OCI-LY7 (cell line): ENCODE measurements at regions not wholly inside any gene's neighbourhood (a gene's known extent, or its start where the extent isn't known, plus 50 kb on each side); places are given as distances from the start of the nearest gene placed in this dataset.
"Not testable (repeated sequence)": the region's sequence is repeated elsewhere in the genome, so short reads cannot be mapped to it uniquely, and the experiment has no call there.

Experiments
- BruUV-seq: library from RNA; stranded (reverse); fragments of 400-500 nt; replicated peaks from 2 replicates; lab custom pipeline; 2021; lab: Mats Ljungman, UMichigan
- CTCF ChIA-PET: fragments of 300-600 bp; sonication (Branson Sonifier 250); formaldehyde crosslinking; loops from one replicate; lab custom pipeline; 2022; ENCODE audit warnings: antibody characterized with exemption; ENCODE audit not compliant: unreplicated experiment; lab: Charles Lee
- POLR2A ChIA-PET: fragments of 300-600 bp; sonication (Branson Sonifier 250); formaldehyde crosslinking; loops from one replicate; lab custom pipeline; 2022; ENCODE audit warnings: antibody characterized with exemption; lab: Charles Lee
- DNase-seq: peaks from one replicate; pipeline ENCODE4 v3.0.0-alpha.2; 2015; ENCODE audit warnings: low spot score
- H2AFZ ChIP-seq: fragments of 200-600 bp; sonication (generic), shearing (Covaris generic); 2 replicates; pipeline ENCODE4 v1.6.1; 2014; ENCODE audit warnings: mild to moderate bottlenecking, antibody characterized with exemption, low read length, moderate library complexity
- H3K27ac ChIP-seq: fragments of 200-600 bp; sonication (generic); 2 replicates; pipeline ENCODE4 v1.5.1; 2014; ENCODE audit warnings: mixed run types, low read depth, mild to moderate bottlenecking, moderate library complexity, low read length, inconsistent platforms; ENCODE audit not compliant: poor library complexity, severe bottlenecking
- H3K36me3 ChIP-seq: fragments of 200-600 bp; sonication (generic); 2 replicates; pipeline ENCODE4 v1.6.1; 2014; ENCODE audit warnings: mild to moderate bottlenecking, antibody characterized with exemption, low read length, moderate library complexity, mixed read lengths; ENCODE audit not compliant: insufficient read depth
- H3K4me1 ChIP-seq: fragments of 200-600 bp; sonication (generic); 2 replicates; pipeline ENCODE4 v1.5.1; 2014; ENCODE audit warnings: mild to moderate bottlenecking, low read length; ENCODE audit not compliant: insufficient read depth, poor library complexity, severe bottlenecking
- H3K4me2 ChIP-seq: fragments of 200-600 bp; sonication (generic); 2 replicates; pipeline ENCODE4 v1.6.1; 2014; ENCODE audit warnings: mild to moderate bottlenecking, low read length
- H3K4me3 ChIP-seq: fragments of 200-600 bp; sonication (generic); 2 replicates; pipeline ENCODE4 v1.5.1; 2014; ENCODE audit warnings: mild to moderate bottlenecking, low read depth, low read length; ENCODE audit not compliant: poor library complexity, severe bottlenecking
- H3K79me2 ChIP-seq: fragments of 200-600 bp; sonication (generic); 2 replicates; pipeline ENCODE4 v1.6.1; 2016; ENCODE audit warnings: low read depth, mild to moderate bottlenecking, low read length, moderate library complexity, mixed read lengths; ENCODE audit not compliant: insufficient read depth
- H3K9me2 ChIP-seq: fragments of 200-600 bp; sonication (generic); 2 replicates; pipeline ENCODE4 v1.6.1; 2016; ENCODE audit warnings: mild to moderate bottlenecking, low read length, mixed read lengths; ENCODE audit not compliant: insufficient read depth
- H3K9me3 ChIP-seq: fragments of 200-600 bp; sonication (generic); 2 replicates; pipeline ENCODE4 v1.6.1; 2014; ENCODE audit warnings: mild to moderate bottlenecking, mixed run types, low read length, mixed read lengths
- H4K20me1 ChIP-seq: fragments of 200-600 bp; sonication (generic); 2 replicates; pipeline ENCODE4 v1.6.1; 2014; ENCODE audit warnings: mild to moderate bottlenecking, antibody characterized with exemption, low read length, moderate library complexity, mixed read lengths; ENCODE audit not compliant: insufficient read depth
- intact Hi-C: fragments of 100-400 bp; cut with micrococcal nuclease; formaldehyde crosslinking; loops from one replicate; pipeline ENCODE4 v1.10.0; 2022; ENCODE audit not compliant: unreplicated experiment

- H3K9me3 ChIP-seq, H3K4me2 ChIP-seq, H3K27ac ChIP-seq, POLR2A ChIA-PET, BruUV-seq, H3K4me1 ChIP-seq, DNase-seq, H3K79me2 ChIP-seq, H3K9me2 ChIP-seq, H3K4me3 ChIP-seq, CTCF ChIA-PET, H3K36me3 ChIP-seq, intact Hi-C loops, H2AFZ ChIP-seq, H4K20me1 ChIP-seq: not testable (repeated sequence)
These were observed 59.3 kb downstream of the NUTM2D start for GRCh38 chr10:87416892-87417291.

GRCh38 chr10:87422641-87423040, 65.1 kb downstream of the NUTM2D start:
- CTCF ChIA-PET, H4K20me1 ChIP-seq, H3K9me2 ChIP-seq, H3K4me1 ChIP-seq, H3K36me3 ChIP-seq, H3K4me3 ChIP-seq, intact Hi-C loops, H2AFZ ChIP-seq, H3K9me3 ChIP-seq, DNase-seq, H3K4me2 ChIP-seq, H3K79me2 ChIP-seq, H3K27ac ChIP-seq, BruUV-seq: not testable (repeated sequence)
- POLR2A ChIA-PET: interaction anchor here (0.5 kb wide), 1 partner anchor 138 kb away, joined by 4 read pairs; no protein-coding TSS in a partner anchor

GRCh38 chr10:87424697-87425373, 67.3 kb downstream of the NUTM2D start:
- H3K4me3 ChIP-seq, intact Hi-C loops, BruUV-seq, H3K27ac ChIP-seq, POLR2A ChIA-PET, H3K79me2 ChIP-seq, H3K36me3 ChIP-seq, DNase-seq, CTCF ChIA-PET, H3K9me3 ChIP-seq, H4K20me1 ChIP-seq, H3K4me1 ChIP-seq, H3K9me2 ChIP-seq, H2AFZ ChIP-seq, H3K4me2 ChIP-seq: not testable (repeated sequence)

GRCh38 chr10:87433836-87434235, 70.9 kb upstream of the MINPP1 start:
- POLR2A ChIA-PET, intact Hi-C loops, DNase-seq, H3K4me2 ChIP-seq, H3K4me3 ChIP-seq, H2AFZ ChIP-seq, H3K9me2 ChIP-seq, H3K79me2 ChIP-seq, H4K20me1 ChIP-seq, H3K9me3 ChIP-seq, H3K36me3 ChIP-seq, H3K27ac ChIP-seq, CTCF ChIA-PET, BruUV-seq, H3K4me1 ChIP-seq: not testable (repeated sequence)

GRCh38 chr10:87435295-87435826, 69.3 kb upstream of the MINPP1 start:
- H3K4me1 ChIP-seq, H3K9me2 ChIP-seq, intact Hi-C loops, H3K4me2 ChIP-seq, H3K27ac ChIP-seq, H4K20me1 ChIP-seq, BruUV-seq, CTCF ChIA-PET, H3K79me2 ChIP-seq, H2AFZ ChIP-seq, H3K9me3 ChIP-seq, POLR2A ChIA-PET, H3K36me3 ChIP-seq, DNase-seq, H3K4me3 ChIP-seq: not testable (repeated sequence)

GRCh38 chr10:87436104-87436503, 68.6 kb upstream of the MINPP1 start:
- intact Hi-C loops, DNase-seq, H4K20me1 ChIP-seq, H3K4me1 ChIP-seq, POLR2A ChIA-PET, H3K79me2 ChIP-seq, H3K36me3 ChIP-seq, H2AFZ ChIP-seq, H3K9me3 ChIP-seq, BruUV-seq, H3K27ac ChIP-seq, H3K4me3 ChIP-seq, CTCF ChIA-PET, H3K4me2 ChIP-seq, H3K9me2 ChIP-seq: not testable (repeated sequence)
